Gastroesophageal sphincter (tissue), 4 donors: ENCODE measurements at regions not wholly inside any gene's neighbourhood (a gene's known extent, or its start where the extent isn't known, plus 50 kb on each side); places are given as distances from the start of the nearest gene placed in this dataset.

Source experiments
- ATAC-seq: fragments of 150-250 bp; one replicate; pipeline ENCODE4 v1.9.1; 2016; ENCODE audit warnings: mild to moderate bottlenecking, moderate library complexity
- H3K27ac ChIP-seq, 4 donors: fragments of 200-600 bp; sonication (generic) in 3 of 4; 1 replicate in 3 of 4; 2 replicates in 1 of 4; pipeline ENCODE4 v1.5.1; 2016 to 2019
- H3K27me3 ChIP-seq: fragments of 200-600 bp; sonication (generic); one replicate; pipeline ENCODE4 v1.5.1; 2019
- H3K36me3 ChIP-seq, 2 donors: fragments of 200-600 bp; sonication (generic); one replicate each; pipeline ENCODE4 v1.5.1; 2019; ENCODE audit warnings: control low read depth in 1 of 2
- H3K4me1 ChIP-seq, 3 donors: fragments of 200-600 bp; sonication (generic); 1 replicate in 2 of 3; 2 replicates in 1 of 3; pipeline ENCODE4 v1.5.1; 2016 to 2019; ENCODE audit warnings: control low read depth in 2 of 3
- H3K4me3 ChIP-seq, 2 donors: fragments of 200-600 bp; sonication (generic); one replicate each; pipeline ENCODE4 v1.5.1; 2019; ENCODE audit warnings: mild to moderate bottlenecking in 1 of 2, moderate library complexity in 1 of 2
- H3K9me3 ChIP-seq, 3 donors: fragments of 200-600 bp; sonication (generic); one replicate each; pipeline ENCODE4 v1.5.1; 2017 to 2019; ENCODE audit warnings: control low read depth in 2 of 3
- EP300 ChIP-seq: sonication (generic); formaldehyde crosslinking; IDR thresholded peaks from one replicate; pipeline ENCODE4 v1.6.1; 2017; ENCODE audit warnings: antibody characterized with exemption, mild to moderate bottlenecking
- POLR2A ChIP-seq, 2 donors: fragments of 450-650 bp; IDR thresholded peaks; one replicate each; pipeline ENCODE4 v1.6.1; 2017; ENCODE audit warnings: antibody characterized with exemption in 2 of 2, mild to moderate bottlenecking in 2 of 2, moderate library complexity in 1 of 2
- POLR2AphosphoS5 ChIP-seq: sonication (generic); formaldehyde crosslinking; IDR thresholded peaks from one replicate; pipeline ENCODE4 v1.6.1; 2017; ENCODE audit warnings: antibody characterized with exemption
- WGBS, 2 donors: methylation state at CpG; one replicate each; pipeline ENCODE4 v1.1.5; 2018; ENCODE audit warnings: low coverage in 1 of 2; 5-methylcytosine and 5-hydroxymethylcytosine counted together
- TF ChIP-seq, protein P1 (sequence below), 4 experiments: fragments of 200-600 bp in 2 of 4; fragments of 450-650 bp in 2 of 4; sonication (generic) in 1 of 4; IDR thresholded peaks; one replicate each; pipeline ENCODE4 v1.5.1; 2017 to 2019; ENCODE audit warnings: antibody characterized with exemption in 4 of 4, mild to moderate bottlenecking in 2 of 4, moderate library complexity in 2 of 4

DNA sequence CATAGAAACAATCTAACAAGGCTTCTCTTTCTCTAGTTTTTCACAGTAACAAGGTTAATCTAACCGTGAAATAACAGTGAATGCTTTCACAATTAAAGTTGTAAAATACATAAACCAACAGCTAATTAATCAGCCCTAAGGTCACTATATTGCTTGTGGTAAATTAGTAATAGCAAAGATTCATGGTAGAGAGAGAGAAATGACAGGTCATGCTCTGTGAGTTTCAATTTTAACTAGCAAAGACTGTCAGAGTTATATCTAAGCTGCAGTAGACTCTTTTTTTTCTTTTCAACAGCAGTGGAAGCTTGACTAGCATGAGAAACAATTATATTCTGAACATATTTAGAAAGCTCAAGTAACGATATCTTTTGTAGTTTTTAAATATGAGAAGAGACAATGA, 1068.0 kb downstream of the MAT2B start:
- Histone ChIP-seq H3K27me3 (no peaks in the 10 kb centered on the region), H3K9me3 (no peaks in the 10 kb centered on the region), H3K27ac (no peak overlapping the region), H3K4me1 (no peaks in the 10 kb centered on the region), H3K4me3 (no peak overlapping the region), H3K36me3 (no peaks in the 10 kb centered on the region)
- 50 to 54% methylated on average over 2 of the region's 2 CpGs for WGBS, 2 donors
- ATAC-seq = no peak
- TF ChIP-seq, protein P1, sequence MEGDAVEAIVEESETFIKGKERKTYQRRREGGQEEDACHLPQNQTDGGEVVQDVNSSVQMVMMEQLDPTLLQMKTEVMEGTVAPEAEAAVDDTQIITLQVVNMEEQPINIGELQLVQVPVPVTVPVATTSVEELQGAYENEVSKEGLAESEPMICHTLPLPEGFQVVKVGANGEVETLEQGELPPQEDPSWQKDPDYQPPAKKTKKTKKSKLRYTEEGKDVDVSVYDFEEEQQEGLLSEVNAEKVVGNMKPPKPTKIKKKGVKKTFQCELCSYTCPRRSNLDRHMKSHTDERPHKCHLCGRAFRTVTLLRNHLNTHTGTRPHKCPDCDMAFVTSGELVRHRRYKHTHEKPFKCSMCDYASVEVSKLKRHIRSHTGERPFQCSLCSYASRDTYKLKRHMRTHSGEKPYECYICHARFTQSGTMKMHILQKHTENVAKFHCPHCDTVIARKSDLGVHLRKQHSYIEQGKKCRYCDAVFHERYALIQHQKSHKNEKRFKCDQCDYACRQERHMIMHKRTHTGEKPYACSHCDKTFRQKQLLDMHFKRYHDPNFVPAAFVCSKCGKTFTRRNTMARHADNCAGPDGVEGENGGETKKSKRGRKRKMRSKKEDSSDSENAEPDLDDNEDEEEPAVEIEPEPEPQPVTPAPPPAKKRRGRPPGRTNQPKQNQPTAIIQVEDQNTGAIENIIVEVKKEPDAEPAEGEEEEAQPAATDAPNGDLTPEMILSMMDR (IDR thresholded peaks at IDR 0.05) = no peak
- TF ChIP-seq POLR2A (IDR thresholded peaks at IDR 0.05) (no peak), POLR2AphosphoS5 (no peak), EP300 (no peak)

DNA sequence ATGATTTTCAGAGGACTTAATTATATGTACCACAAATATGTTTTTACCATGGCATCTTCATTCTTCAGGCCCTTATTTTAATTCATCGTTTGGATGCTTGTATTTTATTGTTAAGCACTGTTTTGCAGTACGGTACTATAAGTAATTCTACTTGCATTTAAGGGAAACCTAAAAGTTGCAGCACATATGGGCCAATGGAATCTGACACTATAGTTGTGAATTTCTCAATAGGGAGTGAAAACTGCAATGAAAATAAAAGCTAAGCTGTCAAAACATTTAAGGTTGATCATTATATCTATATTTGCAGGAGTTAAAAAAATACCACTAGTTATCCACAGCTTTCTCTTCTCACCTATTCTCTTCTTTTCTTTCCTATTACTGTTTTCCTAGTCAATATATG, 1071.8 kb downstream of the MAT2B start:
- ATAC-seq = no peak
- H3K9me3 ChIP-seq = no peaks in the 10 kb centered on the region
- H3K36me3 ChIP-seq = no peaks in the 10 kb centered on the region
- WGBS, 2 donors = 79 to 88% methylated on average over 2 of the region's 2 CpGs
- H3K27ac ChIP-seq = no peak overlapping the region
- H3K27me3 ChIP-seq = no peaks in the 10 kb centered on the region
- no peaks in the 10 kb centered on the region for H3K4me1 ChIP-seq
- no peak overlapping the region for H3K4me3 ChIP-seq
- TF ChIP-seq POLR2A (IDR thresholded peaks at IDR 0.05) (no peak), EP300 (no peak), POLR2AphosphoS5 (no peak)
- TF ChIP-seq, protein P1 (IDR thresholded peaks at IDR 0.05) = no peak

DNA sequence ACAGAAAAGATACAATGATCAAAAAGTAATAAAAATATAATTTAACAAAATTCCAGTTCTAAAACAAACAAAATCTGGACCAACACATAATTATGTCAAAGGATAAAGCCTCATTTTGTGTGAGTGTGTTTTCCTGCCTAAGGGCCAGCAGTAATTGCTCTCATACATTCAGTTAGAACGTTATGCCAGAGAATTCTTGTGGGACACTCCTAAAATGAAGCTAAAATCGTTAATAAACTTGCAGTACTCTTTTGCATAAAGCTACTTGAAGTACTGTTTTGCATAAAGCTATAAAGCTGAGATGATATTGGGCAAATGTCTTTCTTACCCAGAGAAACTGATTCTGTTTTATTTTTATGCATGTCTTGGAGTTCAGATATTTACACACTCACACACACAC, 1072.3 kb downstream of the MAT2B start:
- TF ChIP-seq EP300 (no peak), POLR2A (IDR thresholded peaks at IDR 0.05) (no peak), POLR2AphosphoS5 (no peak)
- TF ChIP-seq, protein P1 (IDR thresholded peaks at IDR 0.05) = no peak
- no peaks in the 10 kb centered on the region for H3K4me1 ChIP-seq
- H3K36me3 ChIP-seq = no peaks in the 10 kb centered on the region
- no peak for ATAC-seq
- H3K4me3 ChIP-seq = no peak overlapping the region
- 50 to 88% methylated on average over 2 of the region's 2 CpGs for whole genome bisulfite sequencing, 2 donors
- no peaks in the 10 kb centered on the region for H3K27me3 ChIP-seq
- no peaks in the 10 kb centered on the region for H3K9me3 ChIP-seq
- no peak overlapping the region for H3K27ac ChIP-seq

DNA sequence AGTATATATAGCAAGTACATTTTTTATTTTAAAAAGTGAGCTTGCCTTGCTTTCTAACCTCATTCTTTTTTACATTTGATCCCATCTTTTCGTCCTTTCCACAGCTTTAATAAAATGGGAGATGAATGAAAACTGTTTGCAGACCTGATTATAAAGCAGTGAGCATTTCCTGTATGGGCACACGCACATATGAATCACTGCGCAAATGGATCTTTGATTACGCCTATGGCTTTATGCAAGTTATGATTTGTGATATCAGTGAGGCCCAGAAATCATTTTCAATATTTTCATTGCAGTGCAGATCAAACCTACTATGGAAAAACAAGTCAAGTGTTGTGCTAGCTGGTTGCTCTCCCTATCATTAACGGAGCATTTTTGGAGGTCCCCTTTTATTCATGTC, 1073.0 kb downstream of the MAT2B start:
- no peaks in the 10 kb centered on the region for H3K27me3 ChIP-seq
- H3K36me3 ChIP-seq = no peaks in the 10 kb centered on the region
- H3K27ac ChIP-seq = no peak overlapping the region
- 78 to 87% methylated on average over 5 of the region's 5 CpGs for WGBS, 2 donors
- H3K9me3 ChIP-seq = no peaks in the 10 kb centered on the region
- H3K4me1 ChIP-seq = no peaks in the 10 kb centered on the region
- TF ChIP-seq, protein P1 (IDR thresholded peaks at IDR 0.05) = no peak
- TF ChIP-seq EP300 = no peak
- TF ChIP-seq POLR2A (IDR thresholded peaks at IDR 0.05) = no peak
- no peak for TF ChIP-seq POLR2AphosphoS5
- no peak overlapping the region for H3K4me3 ChIP-seq
- no peak for ATAC-seq

DNA sequence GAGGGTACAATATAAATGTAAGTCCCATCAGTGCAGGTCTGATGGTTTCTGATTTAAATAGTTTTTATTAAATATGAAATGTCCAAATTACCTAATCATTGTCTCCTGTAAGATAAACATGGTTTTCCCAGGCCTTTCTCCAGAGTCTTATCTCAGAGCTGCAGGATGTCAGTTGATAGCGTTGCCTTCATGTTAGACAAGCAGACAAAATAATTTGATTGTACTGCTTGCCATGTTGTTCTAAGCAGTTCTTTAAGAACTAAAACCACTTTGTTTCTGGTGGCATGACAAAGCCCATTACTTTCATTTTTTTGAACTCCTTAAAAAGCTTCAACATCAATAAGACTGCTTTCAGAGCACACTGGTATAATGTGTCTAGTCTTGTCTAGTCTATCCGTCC, 1073.5 kb downstream of the MAT2B start:
- Histone ChIP-seq H3K4me3 (no peak overlapping the region), H3K9me3 (no peaks in the 10 kb centered on the region), H3K36me3 (no peaks in the 10 kb centered on the region), H3K27me3 (no peaks in the 10 kb centered on the region), H3K27ac (no peak overlapping the region), H3K4me1 (no peaks in the 10 kb centered on the region)
- no peak for ATAC-seq
- 48 to 80% methylated on average over 1 to 2 of the region's 2 CpGs for WGBS, 2 donors
- TF ChIP-seq, protein P1 (IDR thresholded peaks at IDR 0.05) = no peak
- TF ChIP-seq POLR2A (IDR thresholded peaks at IDR 0.05) (no peak), POLR2AphosphoS5 (no peak), EP300 (no peak)
